ENCODE measurements at regions not wholly inside any gene's neighbourhood (a gene's known extent, or its start where the extent isn't known, plus 50 kb on each side); places are given as distances from the start of the nearest gene placed in this dataset.
A peak's percentile ranks its signal among the peaks of the same experiment; 100 is the strongest.

DNA sequence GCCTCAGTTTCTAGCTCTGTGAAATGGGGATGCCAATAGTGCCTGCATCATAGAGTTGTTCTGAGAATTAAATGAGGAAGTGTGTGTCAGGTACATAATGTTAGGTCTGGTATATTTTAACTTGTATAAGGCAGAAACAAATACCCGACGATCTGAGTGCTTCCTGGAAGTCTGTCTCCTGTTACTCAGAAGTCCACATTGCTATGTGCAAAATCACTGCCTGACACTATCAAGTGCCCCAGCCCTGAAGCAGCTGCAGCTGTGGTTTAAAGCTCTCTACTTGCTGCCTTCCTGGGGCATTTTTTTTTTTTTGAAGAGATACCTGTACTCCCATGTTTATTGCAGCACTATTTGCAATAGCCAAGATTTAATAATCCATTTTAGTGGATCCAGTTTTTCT, 125.3 kb downstream of the SLC4A3 start:
- H3K36me3 ChIP-seq (ENCODE audit: insufficient read depth, low read length), result no peaks in the 10 kb centered on the region
- no peaks in the 10 kb centered on the region for H3K79me2 ChIP-seq (replicated peaks; ENCODE audit: insufficient read depth, low read length)
- no peaks in the 10 kb centered on the region for H3K9me3 ChIP-seq (ENCODE audit: low read length)
- H3K4me2 ChIP-seq (ENCODE audit: low read length), result no peak overlapping the region
- no peak overlapping the region for H2AFZ ChIP-seq (ENCODE audit: low read depth, low read length)
- H3K9me2 ChIP-seq (ENCODE audit: insufficient read depth, low read length), result no peaks in the 10 kb centered on the region
- no peak overlapping the region for H3K9ac ChIP-seq (ENCODE audit: low read length)
- H3K27me3 ChIP-seq (ENCODE audit: insufficient read depth, low read depth, low read length), result no peaks in the 10 kb centered on the region
- H3K27ac ChIP-seq (ENCODE audit: low read length), result no peak overlapping the region
- no peak for TF ChIP-seq MXI1 (conservative IDR thresholded peaks at IDR 0.05; ENCODE audit: poor library complexity, severe bottlenecking)
- no peak for TF ChIP-seq EP300 (conservative IDR thresholded peaks at IDR 0.05; ENCODE audit: poor library complexity, severe bottlenecking)
- TF ChIP-seq, protein P1, sequence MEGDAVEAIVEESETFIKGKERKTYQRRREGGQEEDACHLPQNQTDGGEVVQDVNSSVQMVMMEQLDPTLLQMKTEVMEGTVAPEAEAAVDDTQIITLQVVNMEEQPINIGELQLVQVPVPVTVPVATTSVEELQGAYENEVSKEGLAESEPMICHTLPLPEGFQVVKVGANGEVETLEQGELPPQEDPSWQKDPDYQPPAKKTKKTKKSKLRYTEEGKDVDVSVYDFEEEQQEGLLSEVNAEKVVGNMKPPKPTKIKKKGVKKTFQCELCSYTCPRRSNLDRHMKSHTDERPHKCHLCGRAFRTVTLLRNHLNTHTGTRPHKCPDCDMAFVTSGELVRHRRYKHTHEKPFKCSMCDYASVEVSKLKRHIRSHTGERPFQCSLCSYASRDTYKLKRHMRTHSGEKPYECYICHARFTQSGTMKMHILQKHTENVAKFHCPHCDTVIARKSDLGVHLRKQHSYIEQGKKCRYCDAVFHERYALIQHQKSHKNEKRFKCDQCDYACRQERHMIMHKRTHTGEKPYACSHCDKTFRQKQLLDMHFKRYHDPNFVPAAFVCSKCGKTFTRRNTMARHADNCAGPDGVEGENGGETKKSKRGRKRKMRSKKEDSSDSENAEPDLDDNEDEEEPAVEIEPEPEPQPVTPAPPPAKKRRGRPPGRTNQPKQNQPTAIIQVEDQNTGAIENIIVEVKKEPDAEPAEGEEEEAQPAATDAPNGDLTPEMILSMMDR (IDR thresholded peaks at IDR 0.05; ENCODE audit: poor library complexity, severe bottlenecking), result no peak
- TF ChIP-seq POLR2AphosphoS5 (IDR thresholded peaks at IDR 0.05), result no peak
- no peaks in the 10 kb centered on the region for H3F3A ChIP-seq (ENCODE audit: insufficient read depth, low read length, poor library complexity, severe bottlenecking)
- H3K4me3 ChIP-seq (ENCODE audit: low read length), result no peak overlapping the region
- H4K20me1 ChIP-seq (ENCODE audit: insufficient read depth), result no peaks in the 10 kb centered on the region

DNA sequence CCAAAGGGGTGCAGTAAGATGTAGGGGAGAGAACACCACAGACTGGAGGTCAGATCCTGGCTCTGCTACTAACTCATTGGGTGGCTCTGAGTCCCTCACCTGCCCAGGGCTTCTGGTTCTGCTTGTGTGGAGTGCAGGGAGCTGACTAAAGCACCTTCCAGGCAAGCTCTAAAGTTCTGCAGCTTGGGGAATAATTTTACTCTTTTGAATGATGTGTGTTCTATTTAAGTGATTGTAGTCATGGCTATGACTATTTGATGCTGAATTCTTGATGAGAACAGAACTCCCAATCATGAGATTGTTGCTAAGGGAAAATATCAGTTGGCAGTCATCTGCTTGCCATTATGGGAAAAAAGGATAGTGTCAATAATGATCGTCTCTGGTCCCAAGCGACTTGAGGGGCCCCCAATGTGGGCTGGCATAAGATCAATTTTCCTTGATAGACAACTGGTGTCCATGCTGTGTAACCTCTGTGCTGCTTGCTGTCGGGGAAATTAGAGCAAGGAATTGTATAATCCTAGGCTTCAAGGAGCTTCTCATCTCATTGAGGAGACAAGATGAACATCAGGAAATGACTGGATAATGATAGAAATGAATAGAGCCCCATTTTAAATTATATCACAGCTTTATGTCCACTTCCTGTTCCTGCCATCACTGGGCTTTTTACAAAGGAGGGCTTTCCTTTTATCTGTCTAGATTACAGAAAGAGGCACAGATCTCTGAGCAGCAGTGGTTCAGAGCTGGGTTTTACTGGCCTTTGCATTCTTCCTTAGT, 131.7 kb downstream of the SLC4A3 start:
- no peaks in the 10 kb centered on the region for H3K79me2 ChIP-seq (replicated peaks; ENCODE audit: insufficient read depth, low read length)
- no peaks in the 10 kb centered on the region for H3K9me3 ChIP-seq (ENCODE audit: low read length)
- H3F3A ChIP-seq (ENCODE audit: insufficient read depth, low read length, poor library complexity, severe bottlenecking), result peaks cover 7% of the 10 kb centered on the region
- H2AFZ ChIP-seq (ENCODE audit: low read depth, low read length), result no peak overlapping the region
- H3K27me3 ChIP-seq (ENCODE audit: insufficient read depth, low read depth, low read length), result no peaks in the 10 kb centered on the region
- peak overlapping the region; percentile 22 for H3K9ac ChIP-seq (ENCODE audit: low read length)
- peak overlapping the region; percentile 57 for H3K4me2 ChIP-seq (ENCODE audit: low read length)
- no peaks in the 10 kb centered on the region for H4K20me1 ChIP-seq (ENCODE audit: insufficient read depth)
- peak overlapping the region; percentile 30 for H3K4me3 ChIP-seq (ENCODE audit: low read length)
- H3K27ac ChIP-seq (ENCODE audit: low read length), result peak overlapping the region; percentile 85
- TF ChIP-seq EZH2 (IDR thresholded peaks at IDR 0.05; ENCODE audit: borderline replicate concordance, insufficient read depth, low read length, poor library complexity, severe bottlenecking), result no peak
- peak; percentile 68 for TF ChIP-seq EP300 (conservative IDR thresholded peaks at IDR 0.05; ENCODE audit: poor library complexity, severe bottlenecking)
- TF ChIP-seq POLR2AphosphoS5 (IDR thresholded peaks at IDR 0.05), result peak; percentile 29
- H3K36me3 ChIP-seq (ENCODE audit: insufficient read depth, low read length), result no peaks in the 10 kb centered on the region
- no peaks in the 10 kb centered on the region for H3K9me2 ChIP-seq (ENCODE audit: insufficient read depth, low read length)

DNA sequence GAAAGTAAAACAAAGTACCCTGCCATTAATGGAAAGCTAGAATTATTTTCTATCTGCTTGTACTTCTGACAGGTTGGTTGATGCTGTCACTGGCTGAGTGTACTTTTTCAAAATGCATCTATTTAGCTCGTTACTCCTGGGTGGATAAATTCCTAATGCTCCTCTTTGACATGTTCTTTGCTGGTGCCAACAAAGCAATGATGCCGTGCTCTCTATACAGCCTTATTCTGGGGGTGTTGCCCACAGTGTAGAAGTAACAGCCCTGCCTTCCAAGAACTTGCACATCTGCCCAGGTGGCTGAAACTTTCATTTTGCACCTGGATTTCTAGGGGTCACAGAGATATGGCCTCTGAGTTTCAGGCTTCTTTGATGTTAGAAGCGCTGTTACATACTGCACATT, 132.4 kb downstream of the SLC4A3 start:
- no peaks in the 10 kb centered on the region for H3K27me3 ChIP-seq (ENCODE audit: insufficient read depth, low read depth, low read length)
- H4K20me1 ChIP-seq (ENCODE audit: insufficient read depth), result no peaks in the 10 kb centered on the region
- no peaks in the 10 kb centered on the region for H3K79me2 ChIP-seq (replicated peaks; ENCODE audit: insufficient read depth, low read length)
- H3K9me2 ChIP-seq (ENCODE audit: insufficient read depth, low read length), result no peaks in the 10 kb centered on the region
- H3K4me3 ChIP-seq (ENCODE audit: low read length), result peak overlapping the region; percentile 30
- H3K4me2 ChIP-seq (ENCODE audit: low read length), result peak overlapping the region; percentile 54
- TF ChIP-seq POLR2AphosphoS5 (IDR thresholded peaks at IDR 0.05), result peak; percentile 64
- TF ChIP-seq EP300 (conservative IDR thresholded peaks at IDR 0.05; ENCODE audit: poor library complexity, severe bottlenecking), result peak; percentile 87
- TF ChIP-seq EZH2 (IDR thresholded peaks at IDR 0.05; ENCODE audit: borderline replicate concordance, insufficient read depth, low read length, poor library complexity, severe bottlenecking), result no peak
- no peak for TF ChIP-seq MXI1 (conservative IDR thresholded peaks at IDR 0.05; ENCODE audit: poor library complexity, severe bottlenecking)
- TF ChIP-seq, protein P1 (IDR thresholded peaks at IDR 0.05; ENCODE audit: poor library complexity, severe bottlenecking), result no peak
- TF ChIP-seq SMC3 (conservative IDR thresholded peaks at IDR 0.05; ENCODE audit: poor library complexity), result peak; percentile 24
- TF ChIP-seq, protein P2, sequence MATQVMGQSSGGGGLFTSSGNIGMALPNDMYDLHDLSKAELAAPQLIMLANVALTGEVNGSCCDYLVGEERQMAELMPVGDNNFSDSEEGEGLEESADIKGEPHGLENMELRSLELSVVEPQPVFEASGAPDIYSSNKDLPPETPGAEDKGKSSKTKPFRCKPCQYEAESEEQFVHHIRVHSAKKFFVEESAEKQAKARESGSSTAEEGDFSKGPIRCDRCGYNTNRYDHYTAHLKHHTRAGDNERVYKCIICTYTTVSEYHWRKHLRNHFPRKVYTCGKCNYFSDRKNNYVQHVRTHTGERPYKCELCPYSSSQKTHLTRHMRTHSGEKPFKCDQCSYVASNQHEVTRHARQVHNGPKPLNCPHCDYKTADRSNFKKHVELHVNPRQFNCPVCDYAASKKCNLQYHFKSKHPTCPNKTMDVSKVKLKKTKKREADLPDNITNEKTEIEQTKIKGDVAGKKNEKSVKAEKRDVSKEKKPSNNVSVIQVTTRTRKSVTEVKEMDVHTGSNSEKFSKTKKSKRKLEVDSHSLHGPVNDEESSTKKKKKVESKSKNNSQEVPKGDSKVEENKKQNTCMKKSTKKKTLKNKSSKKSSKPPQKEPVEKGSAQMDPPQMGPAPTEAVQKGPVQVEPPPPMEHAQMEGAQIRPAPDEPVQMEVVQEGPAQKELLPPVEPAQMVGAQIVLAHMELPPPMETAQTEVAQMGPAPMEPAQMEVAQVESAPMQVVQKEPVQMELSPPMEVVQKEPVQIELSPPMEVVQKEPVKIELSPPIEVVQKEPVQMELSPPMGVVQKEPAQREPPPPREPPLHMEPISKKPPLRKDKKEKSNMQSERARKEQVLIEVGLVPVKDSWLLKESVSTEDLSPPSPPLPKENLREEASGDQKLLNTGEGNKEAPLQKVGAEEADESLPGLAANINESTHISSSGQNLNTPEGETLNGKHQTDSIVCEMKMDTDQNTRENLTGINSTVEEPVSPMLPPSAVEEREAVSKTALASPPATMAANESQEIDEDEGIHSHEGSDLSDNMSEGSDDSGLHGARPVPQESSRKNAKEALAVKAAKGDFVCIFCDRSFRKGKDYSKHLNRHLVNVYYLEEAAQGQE (IDR thresholded peaks at IDR 0.05; ENCODE audit: borderline replicate concordance), result peak; percentile 84
- TF ChIP-seq TAF1 (IDR thresholded peaks at IDR 0.05; ENCODE audit: low read depth), result no peak
- no peak for TF ChIP-seq RAD21 (conservative IDR thresholded peaks at IDR 0.05)
- peak overlapping the region; percentile 85 for H3K27ac ChIP-seq (ENCODE audit: low read length)
- no peak overlapping the region for H2AFZ ChIP-seq (ENCODE audit: low read depth, low read length)
- H3K9me3 ChIP-seq (ENCODE audit: low read length), result no peaks in the 10 kb centered on the region
- no peaks in the 10 kb centered on the region for H3K36me3 ChIP-seq (ENCODE audit: insufficient read depth, low read length)
- H3K9ac ChIP-seq (ENCODE audit: low read length), result peak overlapping the region; percentile 32
- H3F3A ChIP-seq (ENCODE audit: insufficient read depth, low read length, poor library complexity, severe bottlenecking), result peaks cover 7% of the 10 kb centered on the region
